Left ventricle myocardium inferior (tissue), 1 donor: ENCODE measurements at regions not wholly inside any gene's neighbourhood (a gene's known extent, or its start where the extent isn't known, plus 50 kb on each side); places are given as distances from the start of the nearest gene placed in this dataset.
"Not testable (repeated sequence)": the region's sequence is repeated elsewhere in the genome, so short reads cannot be mapped to it uniquely, and the experiment has no call there.

ENCODE experiments used
- DNase-seq: peaks from one replicate; pipeline ENCODE4 v3.0.0-alpha.2; 2020
- H3K27ac ChIP-seq: fragments of 200-600 bp; replicated peaks from 2 replicates; pipeline ENCODE4 v1.8.0; 2021
- H3K27me3 ChIP-seq: fragments of 200-600 bp; 2 replicates; pipeline ENCODE4 v1.8.0; 2021; ENCODE audit warnings: low read depth
- H3K36me3 ChIP-seq: fragments of 200-600 bp; 2 replicates; pipeline ENCODE4 v1.8.0; 2021
- H3K4me1 ChIP-seq: fragments of 200-600 bp; 2 replicates; pipeline ENCODE4 v1.8.0; 2021
- H3K4me3 ChIP-seq: fragments of 200-600 bp; 2 replicates; pipeline ENCODE4 v1.8.0; 2021; ENCODE audit warnings: mild to moderate bottlenecking, moderate library complexity
- H3K9me3 ChIP-seq: fragments of 200-600 bp; replicated peaks from 2 replicates; pipeline ENCODE4 v1.8.0; 2021
- intact Hi-C: fragments of 100-400 bp; cut with micrococcal nuclease; formaldehyde crosslinking; loops from one replicate; pipeline ENCODE4 v1.11.0; 2022
- TF ChIP-seq, protein P1 (sequence below): fragments of 200-600 bp; IDR thresholded peaks from 2 replicates; pipeline ENCODE4 v1.8.0; 2021; ENCODE audit warnings: antibody characterized with exemption, mild to moderate bottlenecking, borderline replicate concordance
- donor health status: DM: no; HTN: yes; CAD: no; lungs with severe emphysema.

DNA sequence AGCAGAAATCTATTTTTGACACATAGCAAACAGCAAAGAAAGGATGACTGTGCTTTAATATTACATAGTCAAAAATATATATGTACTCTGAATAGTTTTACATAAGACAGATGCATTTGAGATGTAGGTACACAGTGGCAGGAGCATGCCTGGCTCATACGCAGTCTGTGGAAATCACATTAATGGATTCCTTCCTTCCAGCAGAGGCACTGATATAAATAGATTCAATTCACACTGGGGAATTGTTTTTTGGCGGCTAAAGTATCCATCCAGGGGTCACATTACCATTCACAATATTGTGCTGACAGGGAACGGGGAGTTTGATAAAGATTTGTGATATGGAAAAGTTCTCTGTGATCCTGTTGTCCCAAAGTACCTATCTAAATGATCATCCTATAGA, 72.5 kb upstream of the AGR3 start:
- intact Hi-C loops: no loop called here
- TF ChIP-seq, protein P1, sequence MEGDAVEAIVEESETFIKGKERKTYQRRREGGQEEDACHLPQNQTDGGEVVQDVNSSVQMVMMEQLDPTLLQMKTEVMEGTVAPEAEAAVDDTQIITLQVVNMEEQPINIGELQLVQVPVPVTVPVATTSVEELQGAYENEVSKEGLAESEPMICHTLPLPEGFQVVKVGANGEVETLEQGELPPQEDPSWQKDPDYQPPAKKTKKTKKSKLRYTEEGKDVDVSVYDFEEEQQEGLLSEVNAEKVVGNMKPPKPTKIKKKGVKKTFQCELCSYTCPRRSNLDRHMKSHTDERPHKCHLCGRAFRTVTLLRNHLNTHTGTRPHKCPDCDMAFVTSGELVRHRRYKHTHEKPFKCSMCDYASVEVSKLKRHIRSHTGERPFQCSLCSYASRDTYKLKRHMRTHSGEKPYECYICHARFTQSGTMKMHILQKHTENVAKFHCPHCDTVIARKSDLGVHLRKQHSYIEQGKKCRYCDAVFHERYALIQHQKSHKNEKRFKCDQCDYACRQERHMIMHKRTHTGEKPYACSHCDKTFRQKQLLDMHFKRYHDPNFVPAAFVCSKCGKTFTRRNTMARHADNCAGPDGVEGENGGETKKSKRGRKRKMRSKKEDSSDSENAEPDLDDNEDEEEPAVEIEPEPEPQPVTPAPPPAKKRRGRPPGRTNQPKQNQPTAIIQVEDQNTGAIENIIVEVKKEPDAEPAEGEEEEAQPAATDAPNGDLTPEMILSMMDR: no peak
- H3K36me3 ChIP-seq: no peaks in the 10 kb centered on the region
- no peaks in the 10 kb centered on the region for H3K27me3 ChIP-seq
- H3K9me3 ChIP-seq: no peaks in the 10 kb centered on the region
- peak overlapping the region; percentile 4 for H3K27ac ChIP-seq
- DNase-seq: no peak
- peaks cover 17% of the 10 kb centered on the region for H3K4me1 ChIP-seq
- no peak overlapping the region for H3K4me3 ChIP-seq

DNA sequence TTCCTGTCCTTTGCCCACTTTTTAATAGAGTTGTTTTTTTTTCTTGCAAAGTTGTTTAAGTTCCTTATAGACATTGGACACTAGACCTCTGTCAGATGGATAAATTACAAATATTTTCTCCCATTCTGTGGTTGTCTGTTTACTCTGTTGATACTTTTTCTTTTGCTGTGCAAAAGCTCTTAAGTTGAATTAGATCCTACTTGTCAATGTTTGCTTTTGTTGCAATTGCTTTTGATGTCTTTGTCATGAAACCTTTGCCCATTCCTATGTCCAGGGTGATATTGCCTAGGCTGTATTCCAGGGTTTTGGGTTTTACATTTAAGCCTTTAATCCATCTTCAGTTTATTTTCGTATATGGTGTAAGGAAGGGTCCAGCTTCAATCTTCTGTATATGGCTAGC, 76.9 kb upstream of the AGR3 start:
- TF ChIP-seq, protein P1: no peak
- Histone ChIP-seq H3K9me3 (no peaks in the 10 kb centered on the region), H3K36me3 (no peaks in the 10 kb centered on the region)

DNA sequence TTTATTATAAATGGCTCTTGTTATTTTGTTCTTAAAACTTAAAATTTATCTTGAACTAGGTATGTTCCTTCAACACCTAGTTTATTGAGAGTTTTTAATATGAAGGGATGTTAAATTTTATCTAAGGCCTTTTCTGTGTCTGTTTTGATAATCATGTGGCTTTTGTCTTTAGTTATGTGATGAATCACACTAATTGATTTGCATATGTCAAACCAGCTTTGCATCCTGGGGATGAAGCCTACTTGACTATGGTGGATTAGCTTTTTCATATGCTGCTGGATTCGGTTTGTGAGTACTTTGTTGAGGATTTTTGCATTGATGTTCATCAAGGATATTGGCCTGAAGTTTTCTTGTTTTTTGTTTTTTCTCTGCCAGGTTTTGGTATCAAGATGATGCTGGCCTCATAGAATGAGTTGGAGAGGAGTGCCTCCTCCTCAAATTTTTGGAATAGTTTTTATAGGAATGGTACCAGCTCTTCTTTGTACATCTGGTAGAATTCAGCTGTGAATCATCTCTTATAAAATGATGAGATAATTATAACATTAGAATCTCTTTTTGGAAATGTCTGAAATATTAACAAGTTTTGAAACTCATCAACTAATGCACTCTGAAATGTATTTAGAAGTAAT, 78.7 kb upstream of the AGR3 start:
- intact Hi-C loops: no loop called here
- DNase-seq: no peak
- Histone ChIP-seq H3K27ac (no peak overlapping the region), H3K4me3 (no peak overlapping the region), H3K27me3 (no peaks in the 10 kb centered on the region), H3K9me3 (no peaks in the 10 kb centered on the region), H3K4me1 (no peaks in the 10 kb centered on the region), H3K36me3 (no peaks in the 10 kb centered on the region)
- TF ChIP-seq, protein P1: no peak

More for the DNA sequence above, 76.9 kb upstream of the AGR3 start:
- Histone ChIP-seq H3K4me1 (peaks cover 13% of the 10 kb centered on the region), H3K4me3 (no peak overlapping the region), H3K27me3 (no peaks in the 10 kb centered on the region), H3K27ac (no peak overlapping the region)
- no peak for DNase-seq
- intact Hi-C loops: no loop called here

- no peak for DNase-seq
- H3K4me1 ChIP-seq: peaks cover 3% of the 10 kb centered on the region
- TF ChIP-seq, protein P1: no peak
- H3K9me3 ChIP-seq: no peaks in the 10 kb centered on the region
- intact Hi-C loops: no loop called here
- H3K36me3 ChIP-seq: no peaks in the 10 kb centered on the region
- H3K27ac ChIP-seq: no peak overlapping the region
- H3K27me3 ChIP-seq: no peaks in the 10 kb centered on the region
- no peak overlapping the region for H3K4me3 ChIP-seq
Observed at GRCh38 chr7:16961641-16962040, 79.9 kb upstream of the AGR3 start.

- Histone ChIP-seq H3K4me3 (no peak overlapping the region), H3K36me3 (no peaks in the 10 kb centered on the region), H3K27ac (no peak overlapping the region), H3K9me3 (no peaks in the 10 kb centered on the region), H3K27me3 (no peaks in the 10 kb centered on the region), H3K4me1 (peaks cover 13% of the 10 kb centered on the region)
- intact Hi-C loops: no loop called here
- TF ChIP-seq, protein P1: no peak
- no peak for DNase-seq
Observed at GRCh38 chr7:16963044-16963443, 81.3 kb upstream of the AGR3 start.

- DNase-seq, H3K36me3 ChIP-seq, H3K27me3 ChIP-seq, H3K4me3 ChIP-seq, H3K9me3 ChIP-seq, H3K27ac ChIP-seq, intact Hi-C loops: not testable (repeated sequence)
- H3K4me1 ChIP-seq: peaks cover 19% of the 10 kb centered on the region
Observed at GRCh38 chr7:16965697-16966096, 83.9 kb upstream of the AGR3 start.
